Ishikawa (cell line): ENCODE measurements at regions not wholly inside any gene's neighbourhood (a gene's known extent, or its start where the extent isn't known, plus 50 kb on each side); places are given as distances from the start of the nearest gene placed in this dataset.

Experiments used
- CEBPB ChIP-seq: IDR thresholded peaks from 2 replicates; pipeline ENCODE4 v1.6.1; 2012
- CREB1 ChIP-seq: IDR thresholded peaks from 2 replicates; pipeline ENCODE4 v1.6.1; 2012; ENCODE audit warnings: low read depth
- EGR1 ChIP-seq: IDR thresholded peaks from 2 replicates; pipeline ENCODE4 v1.6.1; 2012
- EP300 ChIP-seq: IDR thresholded peaks from 2 replicates; pipeline ENCODE4 v1.6.1; 2012; ENCODE audit warnings: borderline replicate concordance
- FOXM1 ChIP-seq: IDR thresholded peaks from 2 replicates; pipeline ENCODE4 v1.6.1; 2012; ENCODE audit warnings: low read depth, borderline replicate concordance
- MAX ChIP-seq: IDR thresholded peaks from 2 replicates; pipeline ENCODE4 v1.6.1; 2012
- RAD21 ChIP-seq: IDR thresholded peaks from 2 replicates; pipeline ENCODE4 v1.6.1; 2012; ENCODE audit warnings: low read depth
- TEAD4 ChIP-seq: IDR thresholded peaks from 2 replicates; pipeline ENCODE4 v1.6.1; 2012
- YY1 ChIP-seq: IDR thresholded peaks from 2 replicates; pipeline ENCODE4 v1.6.1; 2012; ENCODE audit warnings: low read depth

- no peak for TF ChIP-seq RAD21
- TF ChIP-seq TEAD4 = no peak
- no peak for TF ChIP-seq CEBPB
- TF ChIP-seq EP300 = no peak
- TF ChIP-seq YY1 = no peak
- no peak for TF ChIP-seq FOXM1
- TF ChIP-seq EGR1 = no peak
- no peak for TF ChIP-seq MAX
- no peak for TF ChIP-seq CREB1
Observed at GRCh38 chr1:2854611-2855010, 53.1 kb upstream of the TTC34 start.
